Glutamatergic neuron (in vitro differentiated cells): ENCODE measurements at regions not wholly inside any gene's neighbourhood (a gene's known extent, or its start where the extent isn't known, plus 50 kb on each side); places are given as distances from the start of the nearest gene placed in this dataset.

Experiments
- DNase-seq: peaks from one replicate; pipeline ENCODE4 v3.0.0; 2022
- H3K27ac Mint-ChIP-seq: one replicate; pipeline ENCODE4 v1.8.0; 2020; ENCODE audit warnings: mild to moderate bottlenecking, mixed read lengths, inconsistent platforms; ENCODE audit not compliant: unreplicated experiment
- H3K27me3 Mint-ChIP-seq: one replicate; pipeline ENCODE4 v1.8.0; 2020; ENCODE audit warnings: mild to moderate bottlenecking, moderate library complexity, mixed read lengths, inconsistent platforms; ENCODE audit not compliant: unreplicated experiment
- H3K36me3 Mint-ChIP-seq: one replicate; pipeline ENCODE4 v1.8.0; 2020; ENCODE audit warnings: mild to moderate bottlenecking, mixed read lengths, inconsistent platforms; ENCODE audit not compliant: unreplicated experiment
- H3K4me1 Mint-ChIP-seq: one replicate; pipeline ENCODE4 v1.8.0; 2020; ENCODE audit warnings: mild to moderate bottlenecking, low read depth, mixed read lengths, inconsistent platforms; ENCODE audit not compliant: unreplicated experiment
- H3K4me3 Mint-ChIP-seq: one replicate; pipeline ENCODE4 v1.8.0; 2020; ENCODE audit warnings: mild to moderate bottlenecking, mixed read lengths, inconsistent platforms; ENCODE audit not compliant: unreplicated experiment
- H3K9me3 Mint-ChIP-seq: one replicate; pipeline ENCODE4 v1.8.0; 2020; ENCODE audit warnings: mild to moderate bottlenecking, moderate library complexity, mixed read lengths, inconsistent platforms; ENCODE audit not compliant: unreplicated experiment
- TF ChIP-seq, protein P1 (sequence below): fragments of 200-600 bp; sonication (generic); IDR thresholded peaks from one replicate; pipeline ENCODE4 v1.5.0; 2021; ENCODE audit not compliant: partially characterized antibody, unreplicated experiment

DNA sequence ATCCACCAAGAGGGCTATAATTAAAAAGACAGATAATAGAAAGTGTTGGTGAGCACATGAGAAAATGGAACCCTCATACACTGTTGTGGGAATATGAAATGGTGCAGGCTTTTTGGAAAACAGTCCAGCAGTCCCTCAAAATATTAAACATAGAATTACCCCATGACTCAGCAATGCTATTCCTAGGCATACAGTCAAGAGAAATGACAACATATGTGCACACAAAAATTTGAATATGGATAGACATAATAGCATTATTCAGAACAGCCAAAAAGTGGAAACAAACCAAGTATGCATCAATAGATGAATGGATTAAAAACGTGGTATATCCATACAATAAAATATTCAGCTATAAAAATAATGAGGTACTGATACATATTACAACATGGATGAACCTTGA lies 64.5 kb upstream of the GDF10 start:
- DNase-seq = no peak
- peaks cover 6% of the 10 kb centered on the region for H3K27me3 Mint-ChIP-seq
- no peaks in the 10 kb centered on the region for H3K36me3 Mint-ChIP-seq
- H3K4me1 Mint-ChIP-seq = peaks cover 2% of the 10 kb centered on the region
- no peak overlapping the region for H3K27ac Mint-ChIP-seq
- H3K4me3 Mint-ChIP-seq = no peak overlapping the region
- TF ChIP-seq, protein P1, sequence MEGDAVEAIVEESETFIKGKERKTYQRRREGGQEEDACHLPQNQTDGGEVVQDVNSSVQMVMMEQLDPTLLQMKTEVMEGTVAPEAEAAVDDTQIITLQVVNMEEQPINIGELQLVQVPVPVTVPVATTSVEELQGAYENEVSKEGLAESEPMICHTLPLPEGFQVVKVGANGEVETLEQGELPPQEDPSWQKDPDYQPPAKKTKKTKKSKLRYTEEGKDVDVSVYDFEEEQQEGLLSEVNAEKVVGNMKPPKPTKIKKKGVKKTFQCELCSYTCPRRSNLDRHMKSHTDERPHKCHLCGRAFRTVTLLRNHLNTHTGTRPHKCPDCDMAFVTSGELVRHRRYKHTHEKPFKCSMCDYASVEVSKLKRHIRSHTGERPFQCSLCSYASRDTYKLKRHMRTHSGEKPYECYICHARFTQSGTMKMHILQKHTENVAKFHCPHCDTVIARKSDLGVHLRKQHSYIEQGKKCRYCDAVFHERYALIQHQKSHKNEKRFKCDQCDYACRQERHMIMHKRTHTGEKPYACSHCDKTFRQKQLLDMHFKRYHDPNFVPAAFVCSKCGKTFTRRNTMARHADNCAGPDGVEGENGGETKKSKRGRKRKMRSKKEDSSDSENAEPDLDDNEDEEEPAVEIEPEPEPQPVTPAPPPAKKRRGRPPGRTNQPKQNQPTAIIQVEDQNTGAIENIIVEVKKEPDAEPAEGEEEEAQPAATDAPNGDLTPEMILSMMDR = no peak
- H3K9me3 Mint-ChIP-seq = peaks cover 1% of the 10 kb centered on the region

DNA sequence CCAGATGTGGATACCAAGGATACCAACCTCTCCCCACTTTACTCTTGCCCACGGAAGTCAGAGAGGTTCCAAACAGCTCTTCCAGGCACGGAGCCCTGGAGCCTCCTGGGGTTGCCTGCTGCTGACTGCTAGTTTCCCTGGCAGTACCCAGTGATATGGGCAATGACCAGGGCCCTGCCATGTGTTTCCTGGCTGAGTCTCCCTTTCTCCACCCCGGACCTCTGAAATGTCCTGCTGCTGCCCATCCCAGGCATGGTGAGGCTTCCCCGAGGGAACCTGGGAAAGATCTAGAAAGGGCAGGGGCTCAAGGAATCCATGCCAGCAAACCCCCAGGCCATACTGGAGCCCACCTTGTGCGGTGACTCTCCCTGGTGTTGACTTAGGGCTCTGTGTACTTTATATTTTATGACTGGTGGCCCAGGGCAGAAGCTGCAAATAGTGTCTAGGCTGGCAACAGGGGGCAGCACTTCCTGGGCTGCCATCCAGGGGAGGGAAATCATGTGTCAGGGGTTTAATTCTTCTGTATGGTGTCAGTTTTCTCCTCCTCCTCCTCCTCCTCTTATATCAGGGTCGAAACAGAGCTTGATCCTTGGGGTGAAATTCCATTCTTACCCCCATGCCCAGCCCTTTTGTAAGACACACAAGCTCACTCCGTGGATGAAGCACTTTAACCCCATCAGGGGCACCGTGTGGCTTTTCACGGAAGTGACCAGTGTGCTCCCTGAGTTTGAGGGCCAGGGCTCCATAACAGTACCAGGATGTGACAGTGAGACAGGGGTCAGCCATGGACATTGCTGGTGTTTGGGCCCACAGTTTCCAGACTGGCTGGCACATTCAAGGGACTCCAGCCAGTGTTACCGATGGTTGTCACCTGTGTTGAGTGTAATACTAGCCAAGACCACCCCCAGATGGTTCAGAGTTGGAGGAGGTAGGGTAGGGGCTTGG lies 62.4 kb upstream of the GDF10 start:
- peaks cover 6% of the 10 kb centered on the region for H3K27me3 Mint-ChIP-seq

DNA sequence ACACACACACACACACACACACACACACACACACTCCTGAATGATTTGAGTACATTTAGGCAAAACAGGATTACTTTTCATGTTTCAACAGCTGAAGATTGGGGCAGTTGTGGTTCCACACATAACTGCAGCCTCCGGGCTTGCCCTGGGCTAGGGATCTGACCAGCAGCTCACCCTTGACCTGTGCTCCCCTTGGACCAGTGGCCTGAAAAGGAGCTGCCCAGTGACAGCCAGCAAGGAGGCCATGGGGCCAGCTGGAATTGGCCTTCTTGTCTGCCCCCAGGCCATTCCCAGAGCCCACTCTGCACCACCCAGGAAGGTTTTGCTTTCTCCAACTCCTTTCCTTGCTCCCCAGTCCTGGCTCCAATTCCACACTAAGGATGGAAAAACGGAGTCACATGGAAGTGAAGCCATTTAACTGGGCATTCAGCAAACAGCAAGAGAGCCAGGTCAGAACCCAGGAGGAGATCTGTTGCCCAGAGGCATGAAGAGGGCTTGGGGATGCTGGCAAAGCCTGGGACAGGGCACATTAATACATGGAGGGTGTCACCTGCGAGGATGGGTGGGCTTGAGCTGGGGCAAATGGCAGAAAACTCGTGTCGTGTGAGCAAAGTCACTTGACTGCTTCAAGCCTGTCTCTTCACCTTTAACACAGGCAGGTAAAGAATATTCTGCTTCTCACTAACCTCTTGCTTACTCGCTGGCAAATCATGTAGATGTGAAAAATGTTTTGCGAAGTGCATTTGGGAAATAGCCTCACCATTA lies 61.5 kb upstream of the GDF10 start:
- H3K27me3 Mint-ChIP-seq = peaks cover 6% of the 10 kb centered on the region
- no peaks in the 10 kb centered on the region for H3K9me3 Mint-ChIP-seq
- TF ChIP-seq, protein P1 = no peak
- H3K27ac Mint-ChIP-seq = no peak overlapping the region
- no peak overlapping the region for H3K4me3 Mint-ChIP-seq
- DNase-seq = no peak
- H3K4me1 Mint-ChIP-seq = no peaks in the 10 kb centered on the region
- H3K36me3 Mint-ChIP-seq = no peaks in the 10 kb centered on the region

More for the DNA sequence above, 62.4 kb upstream of the GDF10 start:
- H3K4me3 Mint-ChIP-seq = no peak overlapping the region
- H3K36me3 Mint-ChIP-seq = no peaks in the 10 kb centered on the region
- TF ChIP-seq, protein P1 = no peak
- no peak overlapping the region for H3K27ac Mint-ChIP-seq
- no peaks in the 10 kb centered on the region for H3K4me1 Mint-ChIP-seq
- DNase-seq = no peak
- H3K9me3 Mint-ChIP-seq = no peaks in the 10 kb centered on the region

DNA sequence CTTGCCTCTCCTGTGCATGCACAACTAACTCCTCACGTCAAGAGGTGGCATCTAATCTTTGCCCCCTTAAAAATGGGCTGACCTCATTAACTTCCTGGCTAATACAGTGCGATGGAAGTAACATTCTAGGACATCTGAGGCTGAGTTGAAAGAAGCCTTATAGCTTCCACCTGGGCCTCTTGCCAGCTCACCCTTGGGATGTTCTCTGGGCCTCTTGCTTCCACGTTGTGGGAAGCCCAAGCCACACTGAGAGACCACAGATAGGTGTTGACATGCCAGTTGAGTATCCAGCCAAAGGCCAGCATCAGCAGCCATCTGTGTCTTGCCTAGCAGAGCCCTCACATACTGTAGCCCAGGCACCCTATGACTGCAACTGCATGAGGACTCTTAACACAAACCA lies 60.8 kb upstream of the GDF10 start:
- TF ChIP-seq, protein P1 = no peak
- Mint-ChIP-seq H3K4me3 (no peak overlapping the region), H3K9me3 (no peaks in the 10 kb centered on the region), H3K4me1 (peaks cover 3% of the 10 kb centered on the region), H3K27ac (no peak overlapping the region), H3K36me3 (no peaks in the 10 kb centered on the region), H3K27me3 (peaks cover 6% of the 10 kb centered on the region)
- DNase-seq = no peak
